Mucosa of descending colon (tissue), 3 donors: ENCODE measurements at regions not wholly inside any gene's neighbourhood (a gene's known extent, or its start where the extent isn't known, plus 50 kb on each side); places are given as distances from the start of the nearest gene placed in this dataset.

ENCODE experiments used
- ATAC-seq: fragments of 200-7000 bp; cut with Tn5 transposase; one replicate; pipeline ENCODE4 v1.9.1; 2020; ENCODE audit warnings: mild to moderate bottlenecking, moderate library complexity
- DNase-seq, 3 donors: peaks; one replicate each; pipeline ENCODE4 v3.0.0-alpha.2; 2020
- H3K36me3 ChIP-seq: fragments of 200-600 bp; one replicate; pipeline ENCODE4 v1.8.0; 2021; ENCODE audit warnings: low read depth, mild to moderate bottlenecking
- H3K4me1 ChIP-seq: fragments of 200-600 bp; one replicate; pipeline ENCODE4 v1.8.0; 2021; ENCODE audit warnings: low read depth, mild to moderate bottlenecking
- H3K4me3 ChIP-seq: fragments of 200-600 bp; one replicate; pipeline ENCODE4 v1.8.0; 2021; ENCODE audit warnings: mild to moderate bottlenecking
- H3K9me3 ChIP-seq: fragments of 200-600 bp; one replicate; pipeline ENCODE4 v1.8.0; 2021; ENCODE audit warnings: mild to moderate bottlenecking
- intact Hi-C, 2 donors: fragments of 100-400 bp; cut with DNase I in 1 of 2; cut with micrococcal nuclease in 1 of 2; formaldehyde crosslinking; loops; one replicate each; pipeline versions ENCODE4 v1.11.0 to v1.11.1; 2022; cut with DNase I, micrococcal nuclease
- TF ChIP-seq, protein P1 (sequence below): fragments of 200-600 bp; IDR thresholded peaks from one replicate; pipeline ENCODE4 v1.8.0; 2022; ENCODE audit warnings: antibody characterized with exemption, mild to moderate bottlenecking
- donor health status: DM: no; HTN: no; CAD: no; lungs with moderate emphysema.
- donor health status: DM: no; HTN: no; CAD: no.
- donor health status: DM: no; HTN: yes; CAD: no.

- no peak overlapping the region for H3K4me3 ChIP-seq
- DNase-seq (no peak), ATAC-seq (no peak)
- TF ChIP-seq, protein P1, sequence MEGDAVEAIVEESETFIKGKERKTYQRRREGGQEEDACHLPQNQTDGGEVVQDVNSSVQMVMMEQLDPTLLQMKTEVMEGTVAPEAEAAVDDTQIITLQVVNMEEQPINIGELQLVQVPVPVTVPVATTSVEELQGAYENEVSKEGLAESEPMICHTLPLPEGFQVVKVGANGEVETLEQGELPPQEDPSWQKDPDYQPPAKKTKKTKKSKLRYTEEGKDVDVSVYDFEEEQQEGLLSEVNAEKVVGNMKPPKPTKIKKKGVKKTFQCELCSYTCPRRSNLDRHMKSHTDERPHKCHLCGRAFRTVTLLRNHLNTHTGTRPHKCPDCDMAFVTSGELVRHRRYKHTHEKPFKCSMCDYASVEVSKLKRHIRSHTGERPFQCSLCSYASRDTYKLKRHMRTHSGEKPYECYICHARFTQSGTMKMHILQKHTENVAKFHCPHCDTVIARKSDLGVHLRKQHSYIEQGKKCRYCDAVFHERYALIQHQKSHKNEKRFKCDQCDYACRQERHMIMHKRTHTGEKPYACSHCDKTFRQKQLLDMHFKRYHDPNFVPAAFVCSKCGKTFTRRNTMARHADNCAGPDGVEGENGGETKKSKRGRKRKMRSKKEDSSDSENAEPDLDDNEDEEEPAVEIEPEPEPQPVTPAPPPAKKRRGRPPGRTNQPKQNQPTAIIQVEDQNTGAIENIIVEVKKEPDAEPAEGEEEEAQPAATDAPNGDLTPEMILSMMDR: no peak
- intact Hi-C loops: no loop called here
- no peaks in the 10 kb centered on the region for H3K9me3 ChIP-seq
- no peaks in the 10 kb centered on the region for H3K36me3 ChIP-seq
- H3K4me1 ChIP-seq: no peaks in the 10 kb centered on the region
Measured at GRCh38 chr4:32633421-32633820, 1913.3 kb downstream of the PCDH7 start.

GRCh38 chr4:32645653-32646052 is 1925.5 kb downstream of the PCDH7 start:
- Histone ChIP-seq H3K36me3 (no peaks in the 10 kb centered on the region), H3K9me3 (peaks cover 22% of the 10 kb centered on the region), H3K4me3 (no peak overlapping the region), H3K4me1 (no peaks in the 10 kb centered on the region)
- no peak for DNase-seq
- no peak for ATAC-seq
- intact Hi-C loops: no loop called here
- TF ChIP-seq, protein P1: no peak

DNA sequence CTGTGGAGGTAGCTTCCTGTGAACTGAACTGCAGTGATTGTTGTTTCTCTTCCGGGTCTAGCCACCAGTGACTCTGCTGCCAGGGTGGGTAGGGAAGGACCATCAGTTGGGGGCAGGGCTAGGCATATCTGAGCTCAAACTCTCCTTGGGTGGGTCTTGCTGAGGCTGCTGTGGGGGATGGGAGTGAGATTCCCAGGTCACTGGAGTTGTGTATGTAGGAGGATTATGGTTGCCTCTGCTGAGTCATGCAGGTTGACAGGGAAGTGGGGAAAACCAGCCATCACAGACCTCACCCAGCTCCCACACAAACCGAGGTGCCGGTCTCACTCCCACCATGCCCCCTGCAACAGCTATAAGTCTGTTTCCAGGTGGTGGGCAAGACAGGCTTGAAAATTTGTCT is 1937.8 kb downstream of the PCDH7 start:
- TF ChIP-seq, protein P1: no peak

DNA sequence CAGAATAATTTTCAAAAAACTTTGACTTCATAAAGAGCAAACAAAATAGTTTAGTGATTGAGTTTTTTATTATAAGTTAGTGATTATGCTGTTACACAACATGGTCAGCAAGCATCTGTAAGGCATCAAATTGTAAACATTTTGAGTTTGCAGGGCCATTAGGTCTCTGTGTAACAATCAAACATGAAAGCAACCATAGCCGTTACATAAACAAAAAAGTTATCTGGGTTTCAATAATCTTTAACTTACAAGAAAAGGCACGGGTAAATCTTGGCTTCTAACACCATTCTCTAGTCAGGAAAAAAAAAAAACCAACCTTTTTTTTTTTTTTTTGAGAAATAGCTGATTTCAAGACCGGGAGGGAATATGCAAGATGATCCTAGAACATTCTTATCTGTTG is 1941.1 kb downstream of the PCDH7 start:
- H3K4me3 ChIP-seq: no peak overlapping the region
- no peaks in the 10 kb centered on the region for H3K4me1 ChIP-seq
- H3K36me3 ChIP-seq: no peaks in the 10 kb centered on the region
- TF ChIP-seq, protein P1: no peak
- intact Hi-C loops: no loop called here
- ATAC-seq (no peak), DNase-seq (no peak)
- H3K9me3 ChIP-seq: no peaks in the 10 kb centered on the region

More for the DNA sequence above, 1937.8 kb downstream of the PCDH7 start:
- Histone ChIP-seq H3K9me3 (no peaks in the 10 kb centered on the region), H3K4me3 (no peak overlapping the region), H3K4me1 (no peaks in the 10 kb centered on the region), H3K36me3 (no peaks in the 10 kb centered on the region)
- intact Hi-C loops: no loop called here
- no peak for DNase-seq
- no peak for ATAC-seq

DNA sequence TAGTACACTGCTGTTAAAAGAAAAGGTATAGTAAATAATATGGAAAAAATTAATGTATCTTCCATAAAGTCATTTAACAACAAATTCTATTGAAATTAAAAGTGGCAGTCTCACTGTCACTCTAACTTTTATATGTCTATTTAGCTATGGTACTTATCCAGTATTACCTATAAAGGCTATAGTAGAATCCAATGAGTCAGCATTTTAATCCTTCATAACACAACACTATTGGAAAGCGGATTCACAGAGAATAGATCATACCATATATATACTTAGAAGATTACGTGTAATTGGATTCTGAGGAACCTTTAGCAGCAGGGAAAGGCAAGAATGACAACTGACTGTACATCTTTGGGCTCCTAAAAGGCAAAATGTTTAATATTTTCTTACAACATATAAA is 1942.6 kb downstream of the PCDH7 start:
- no peaks in the 10 kb centered on the region for H3K4me1 ChIP-seq
- intact Hi-C loops: no loop called here
- DNase-seq (no peak), ATAC-seq (no peak)
- no peaks in the 10 kb centered on the region for H3K9me3 ChIP-seq
- no peak overlapping the region for H3K4me3 ChIP-seq
- TF ChIP-seq, protein P1: no peak
- H3K36me3 ChIP-seq: no peaks in the 10 kb centered on the region

GRCh38 chr4:32672359-32672758 is 1952.2 kb downstream of the PCDH7 start:
- ATAC-seq: no peak
- Histone ChIP-seq H3K4me3 (no peak overlapping the region), H3K9me3 (no peaks in the 10 kb centered on the region), H3K36me3 (no peaks in the 10 kb centered on the region), H3K4me1 (no peaks in the 10 kb centered on the region)
- TF ChIP-seq, protein P1: no peak
- intact Hi-C loops: no loop called here
- DNase-seq: no peak
